BJ (cell line): ENCODE measurements at regions not wholly inside any gene's neighbourhood (a gene's known extent, or its start where the extent isn't known, plus 50 kb on each side); places are given as distances from the start of the nearest gene placed in this dataset.

ENCODE experiments used
- CTCF ChIA-PET: fragments of 350-600 bp; formaldehyde crosslinking; extraction: SDS; loops from one replicate; lab custom pipeline; 2021; ENCODE audit warnings: antibody characterized with exemption, inconsistent platforms; lab: Yijun Ruan, JAX
- POLR2A ChIA-PET: fragments of 300-600 bp; sonication (Branson Sonifier 250); formaldehyde crosslinking; extraction: SDS; loops from one replicate; lab custom pipeline; 2021; ENCODE audit warnings: antibody characterized with exemption; lab: Charles Lee
- DNase-seq: peaks from one replicate; pipeline ENCODE4 v3.0.0-alpha.2; 2011; ENCODE audit warnings: low read depth
- H3K27me3 ChIP-seq: 2 replicates; pipeline ENCODE4 v1.6.0; 2011; ENCODE audit warnings: low read length; ENCODE audit not compliant: control insufficient read depth, insufficient read depth
- H3K36me3 ChIP-seq: 2 replicates; pipeline ENCODE4 v1.5.1; 2011; ENCODE audit warnings: low read length; ENCODE audit not compliant: control insufficient read depth, insufficient read depth
- H3K4me3 ChIP-seq: 2 replicates; pipeline ENCODE4 v1.5.1; 2011; ENCODE audit warnings: low read depth, mild to moderate bottlenecking, control low read depth, low read length
- TF ChIP-seq, protein P1 (sequence below): IDR thresholded peaks from 2 replicates; pipeline ENCODE4 v1.5.1; 2011; ENCODE audit warnings: low read depth, mild to moderate bottlenecking, control low read depth, inconsistent platforms, low read length, moderate library complexity; ENCODE audit not compliant: insufficient read depth

DNA sequence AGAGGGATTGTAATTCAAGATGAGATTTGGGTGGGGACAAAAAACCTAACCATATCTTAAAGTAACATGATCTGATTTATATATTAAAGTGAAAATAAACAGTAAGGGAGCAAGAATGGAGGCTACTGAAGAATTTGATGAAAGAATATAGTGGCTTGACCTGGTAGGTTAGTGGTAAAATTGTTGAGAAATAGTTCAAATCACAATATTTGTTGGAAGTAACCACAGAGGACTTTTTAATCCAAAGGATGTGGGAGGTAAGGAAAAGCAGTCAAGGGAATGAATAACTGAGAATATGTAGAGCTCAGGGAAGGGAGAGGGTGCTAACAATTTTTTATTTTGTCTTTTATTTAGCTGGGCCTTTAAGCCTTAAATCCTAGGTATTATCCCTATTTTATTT lies 139.8 kb upstream of the HS3ST1 start:
- no peak for DNase-seq
- H3K4me3 ChIP-seq: no peak overlapping the region
- POLR2A ChIA-PET: no interaction called here
- H3K36me3 ChIP-seq: no peaks in the 10 kb centered on the region
- CTCF ChIA-PET: no interaction called here
- no peaks in the 10 kb centered on the region for H3K27me3 ChIP-seq
- TF ChIP-seq, protein P1, sequence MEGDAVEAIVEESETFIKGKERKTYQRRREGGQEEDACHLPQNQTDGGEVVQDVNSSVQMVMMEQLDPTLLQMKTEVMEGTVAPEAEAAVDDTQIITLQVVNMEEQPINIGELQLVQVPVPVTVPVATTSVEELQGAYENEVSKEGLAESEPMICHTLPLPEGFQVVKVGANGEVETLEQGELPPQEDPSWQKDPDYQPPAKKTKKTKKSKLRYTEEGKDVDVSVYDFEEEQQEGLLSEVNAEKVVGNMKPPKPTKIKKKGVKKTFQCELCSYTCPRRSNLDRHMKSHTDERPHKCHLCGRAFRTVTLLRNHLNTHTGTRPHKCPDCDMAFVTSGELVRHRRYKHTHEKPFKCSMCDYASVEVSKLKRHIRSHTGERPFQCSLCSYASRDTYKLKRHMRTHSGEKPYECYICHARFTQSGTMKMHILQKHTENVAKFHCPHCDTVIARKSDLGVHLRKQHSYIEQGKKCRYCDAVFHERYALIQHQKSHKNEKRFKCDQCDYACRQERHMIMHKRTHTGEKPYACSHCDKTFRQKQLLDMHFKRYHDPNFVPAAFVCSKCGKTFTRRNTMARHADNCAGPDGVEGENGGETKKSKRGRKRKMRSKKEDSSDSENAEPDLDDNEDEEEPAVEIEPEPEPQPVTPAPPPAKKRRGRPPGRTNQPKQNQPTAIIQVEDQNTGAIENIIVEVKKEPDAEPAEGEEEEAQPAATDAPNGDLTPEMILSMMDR: no peak

DNA sequence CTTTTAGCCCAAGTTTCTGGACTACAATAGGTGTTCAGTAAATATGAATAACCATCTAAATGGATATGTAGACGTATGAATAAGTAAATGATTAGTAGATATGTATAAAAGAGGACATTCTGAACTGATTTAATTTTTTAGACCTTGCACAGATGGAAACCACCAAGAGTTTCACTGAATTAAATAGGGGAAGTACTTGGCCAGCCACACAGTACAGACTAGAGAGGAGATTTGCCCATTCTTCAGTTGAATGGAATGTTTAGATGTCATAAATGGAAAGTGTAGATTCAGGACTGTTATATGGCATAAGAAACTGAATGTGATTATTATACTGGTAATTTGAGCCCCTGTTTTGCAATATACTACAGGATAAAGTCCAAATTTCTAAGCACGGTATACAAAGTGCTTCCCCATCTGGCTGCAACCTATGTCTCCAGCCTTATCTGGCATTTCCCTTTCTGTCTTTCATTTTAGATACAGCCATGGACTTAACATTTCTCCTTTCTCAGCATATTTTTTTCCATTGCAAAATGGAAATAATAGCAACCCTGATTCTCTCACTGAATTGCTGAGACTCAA lies 137.8 kb upstream of the HS3ST1 start:
- no peaks in the 10 kb centered on the region for H3K36me3 ChIP-seq
- TF ChIP-seq, protein P1: no peak
- H3K4me3 ChIP-seq: no peak overlapping the region
- H3K27me3 ChIP-seq: no peaks in the 10 kb centered on the region
- POLR2A ChIA-PET: no interaction called here
- CTCF ChIA-PET: no interaction called here
- DNase-seq: no peak

DNA sequence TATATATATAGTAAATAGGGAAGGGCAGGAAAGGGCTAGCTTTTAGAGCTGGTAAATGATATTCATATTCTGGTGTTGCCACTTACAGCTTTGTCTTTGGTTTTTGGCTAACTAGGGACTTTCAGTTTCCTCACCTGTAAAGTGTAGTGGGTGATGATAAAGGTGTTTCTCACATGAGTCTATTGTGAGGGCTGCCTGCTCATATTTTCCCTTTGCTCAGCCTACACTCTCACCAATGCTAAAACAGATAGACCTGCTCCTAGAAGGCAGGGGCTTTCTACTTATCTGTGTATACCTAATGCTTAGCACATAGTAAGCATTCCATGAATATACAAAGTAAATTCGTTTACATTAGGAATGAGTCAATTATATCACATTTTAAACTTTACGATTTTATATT lies 137.2 kb upstream of the HS3ST1 start:
- POLR2A ChIA-PET: no interaction called here
- H3K36me3 ChIP-seq: no peaks in the 10 kb centered on the region
- no peak overlapping the region for H3K4me3 ChIP-seq
- TF ChIP-seq, protein P1: no peak
- DNase-seq: no peak
- H3K27me3 ChIP-seq: no peaks in the 10 kb centered on the region
- CTCF ChIA-PET: no interaction called here

DNA sequence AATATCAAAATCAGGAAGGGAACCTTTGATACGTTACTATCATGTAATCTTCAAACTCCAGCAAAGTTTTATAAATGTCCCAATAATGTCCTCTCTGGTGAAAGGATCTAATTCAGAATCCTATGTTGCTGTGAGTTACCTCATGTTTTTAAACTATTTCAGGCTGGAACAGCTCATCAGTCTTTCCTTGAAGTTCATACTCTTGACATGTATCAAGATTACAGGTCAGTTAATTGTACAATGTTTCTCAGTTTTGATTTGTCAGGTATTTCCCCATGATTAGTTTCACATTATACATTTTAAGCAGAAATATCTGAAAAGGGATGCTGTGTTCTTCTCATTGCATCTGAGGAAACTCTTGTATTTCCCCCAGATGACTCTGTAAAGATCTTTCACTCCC lies 136.5 kb upstream of the HS3ST1 start:
- H3K36me3 ChIP-seq: no peaks in the 10 kb centered on the region
- ChIA-PET POLR2A (no interaction called here), CTCF (no interaction called here)
- H3K4me3 ChIP-seq: no peak overlapping the region
- TF ChIP-seq, protein P1: no peak
- no peak for DNase-seq
- H3K27me3 ChIP-seq: no peaks in the 10 kb centered on the region

DNA sequence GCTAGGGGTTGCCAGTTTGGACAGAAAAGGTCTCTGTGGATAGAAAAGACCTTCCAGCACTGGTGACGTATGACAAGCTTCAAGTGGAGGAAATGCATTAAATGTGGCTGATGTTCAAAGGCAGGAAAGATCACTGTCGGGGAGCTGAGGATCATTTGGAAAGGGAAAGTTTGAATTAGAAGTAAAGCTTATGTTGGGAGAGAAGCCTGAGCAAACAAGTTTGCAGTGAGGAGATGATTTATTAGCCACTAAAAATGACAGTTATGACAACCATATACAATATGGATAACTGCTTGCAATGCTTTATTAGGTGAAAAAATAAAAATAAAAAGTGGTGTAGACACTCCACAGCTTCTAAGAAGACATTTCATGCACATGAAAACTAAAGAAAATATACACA lies 135.3 kb upstream of the HS3ST1 start:
- H3K27me3 ChIP-seq: no peaks in the 10 kb centered on the region
- TF ChIP-seq, protein P1: no peak
- H3K36me3 ChIP-seq: no peaks in the 10 kb centered on the region
- DNase-seq: no peak
- POLR2A ChIA-PET: no interaction called here
- CTCF ChIA-PET: no interaction called here
- H3K4me3 ChIP-seq: no peak overlapping the region
